ENCODE measurements at regions not wholly inside any gene's neighbourhood (a gene's known extent, or its start where the extent isn't known, plus 50 kb on each side); places are given as distances from the start of the nearest gene placed in this dataset.

GRCh38 chr1:172717722-172718465 is 59.0 kb downstream of the FASLG start:
- H3K27ac ChIP-seq, result no peak overlapping the region
- TF ChIP-seq EZH2 (IDR thresholded peaks at IDR 0.05; ENCODE audit: low read depth) (no peak), CTCF (conservative IDR thresholded peaks at IDR 0.05) (no peak)
- no peaks in the 10 kb centered on the region for H3K4me1 ChIP-seq (replicated peaks; ENCODE audit: insufficient read depth)
- no peaks in the 10 kb centered on the region for H4K20me1 ChIP-seq (ENCODE audit: insufficient read depth)
- no peak overlapping the region for H3K4me2 ChIP-seq
- H3F3A ChIP-seq (ENCODE audit: insufficient read depth, low read depth), result no peaks in the 10 kb centered on the region
- H3K27me3 ChIP-seq (ENCODE audit: insufficient read depth, low read depth), result no peaks in the 10 kb centered on the region
- H2AFZ ChIP-seq, result no peak overlapping the region
- no peaks in the 10 kb centered on the region for H3K79me2 ChIP-seq (ENCODE audit: low read depth)
- H3K9me2 ChIP-seq (ENCODE audit: insufficient read depth), result no peaks in the 10 kb centered on the region
- H3K36me3 ChIP-seq (ENCODE audit: low read depth), result no peaks in the 10 kb centered on the region
- no peaks in the 10 kb centered on the region for H3K9me3 ChIP-seq (ENCODE audit: insufficient read depth, low read depth)
- POLR2A ChIA-PET (ENCODE audit: unreplicated experiment), result interaction anchor here (0.6 to 0.7 kb wide), 2 partner anchors 133 to 185 kb away, joined by 3 to 6 read pairs; partner anchors contain the start of gene SUCO
- CTCF ChIA-PET, result interaction anchor here (0.7 to 1.0 kb wide), 2 partner anchors 24 to 107 kb away, joined by 3 read pairs; no protein-coding TSS in a partner anchor
- intact Hi-C loops (cut with micrococcal nuclease; ENCODE audit: unreplicated experiment), result loop anchor here (5.0 kb wide), 2 partner anchors 81 to 286 kb away; no protein-coding TSS in a partner anchor
- no TSS peak for BruUV-seq (replicated peaks)
- DNase-seq, result no peak
- no peak overlapping the region for H3K4me3 ChIP-seq

GRCh38 chr1:172719066-172719627 is 60.2 kb downstream of the FASLG start:
- no TSS peak for BruUV-seq (replicated peaks)
- POLR2A ChIA-PET (ENCODE audit: unreplicated experiment), result interaction anchor here (0.6 kb wide), 1 partner anchor 187 kb away, joined by 3 read pairs; no protein-coding TSS in a partner anchor
- Histone ChIP-seq H3K4me2 (no peak overlapping the region), H3K27ac (no peak overlapping the region), H3K27me3 (ENCODE audit: insufficient read depth, low read depth) (no peaks in the 10 kb centered on the region), H3K4me3 (no peak overlapping the region), H4K20me1 (ENCODE audit: insufficient read depth) (no peaks in the 10 kb centered on the region), H3K36me3 (ENCODE audit: low read depth) (no peaks in the 10 kb centered on the region), H3K79me2 (ENCODE audit: low read depth) (no peaks in the 10 kb centered on the region), H3K9me3 (ENCODE audit: insufficient read depth, low read depth) (no peaks in the 10 kb centered on the region), H3K4me1 (replicated peaks; ENCODE audit: insufficient read depth) (no peaks in the 10 kb centered on the region), H2AFZ (no peak overlapping the region), H3F3A (ENCODE audit: insufficient read depth, low read depth) (no peaks in the 10 kb centered on the region), H3K9me2 (ENCODE audit: insufficient read depth) (no peaks in the 10 kb centered on the region)
- no peak for DNase-seq
- intact Hi-C loops (cut with micrococcal nuclease; ENCODE audit: unreplicated experiment), result loop anchor here (1.0 to 5.0 kb wide), 5 partner anchors 82 to 287 kb away; no protein-coding TSS in a partner anchor
- CTCF ChIA-PET, result interaction anchor here (0.7 to 1.7 kb wide), 7 partner anchors 80 to 1993 kb away, joined by 4 to 8 read pairs (median 5); partner anchors contain the start of gene SUCO
- no peak for TF ChIP-seq EZH2 (IDR thresholded peaks at IDR 0.05; ENCODE audit: low read depth)
- no peak for TF ChIP-seq CTCF (conservative IDR thresholded peaks at IDR 0.05)

DNA sequence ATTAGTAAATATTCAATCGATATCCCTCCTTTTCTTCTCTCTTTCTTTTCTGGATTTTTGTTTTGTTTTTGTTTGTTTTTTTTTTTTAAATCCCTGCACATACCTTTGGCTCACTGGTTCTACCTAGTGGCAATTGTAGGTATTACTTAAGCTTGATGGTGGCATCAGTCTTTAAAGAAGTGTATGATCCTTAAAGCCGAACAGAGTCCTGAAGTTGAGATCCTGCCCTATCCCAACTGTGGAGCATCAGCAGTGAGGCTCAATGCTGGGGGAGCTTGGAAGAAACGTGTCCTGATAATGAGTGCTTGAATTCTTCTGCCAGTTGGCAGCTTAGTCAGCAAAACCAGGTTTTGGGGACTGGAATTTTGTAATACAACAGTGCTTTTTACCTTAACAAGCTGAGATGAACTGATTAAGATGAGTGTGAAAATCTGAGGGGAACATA is 60.8 kb downstream of the FASLG start:
- no TSS peak for BruUV-seq (replicated peaks)
- ChIA-PET POLR2A (ENCODE audit: unreplicated experiment) (interaction anchor here (0.7 kb wide), 1 partner anchor 110 kb away, joined by 11 read pairs; no protein-coding TSS in a partner anchor), CTCF (interaction anchor here (0.6 to 1.7 kb wide), 11 partner anchors 81 to 1992 kb away, joined by 3 to 8 read pairs (median 4); partner anchors contain the start of gene SUCO)
- Histone ChIP-seq H3K9me3 (ENCODE audit: insufficient read depth, low read depth) (no peaks in the 10 kb centered on the region), H3K79me2 (ENCODE audit: low read depth) (no peaks in the 10 kb centered on the region), H4K20me1 (ENCODE audit: insufficient read depth) (no peaks in the 10 kb centered on the region), H2AFZ (no peak overlapping the region; the same call in 1 of the 2 replicates), H3K4me3 (no peak overlapping the region), H3K27ac (no peak overlapping the region), H3K9me2 (ENCODE audit: insufficient read depth) (no peaks in the 10 kb centered on the region), H3K36me3 (ENCODE audit: low read depth) (no peaks in the 10 kb centered on the region), H3K4me2 (no peak overlapping the region), H3F3A (ENCODE audit: insufficient read depth, low read depth) (no peaks in the 10 kb centered on the region), H3K4me1 (replicated peaks; ENCODE audit: insufficient read depth) (no peaks in the 10 kb centered on the region), H3K27me3 (ENCODE audit: insufficient read depth, low read depth) (no peaks in the 10 kb centered on the region)
- intact Hi-C loops (cut with micrococcal nuclease; ENCODE audit: unreplicated experiment), result loop anchor here (1.0 to 5.0 kb wide), 7 partner anchors 82 to 917 kb away; no protein-coding TSS in a partner anchor
- no peak for TF ChIP-seq EZH2 (IDR thresholded peaks at IDR 0.05; ENCODE audit: low read depth)
- TF ChIP-seq CTCF (conservative IDR thresholded peaks at IDR 0.05), result peak; percentile 90
- DNase-seq, result peak in 1 of 2 experiments; percentile 22
